Suprapubic skin (tissue), 4 donors: ENCODE measurements at regions not wholly inside any gene's neighbourhood (a gene's known extent, or its start where the extent isn't known, plus 50 kb on each side); places are given as distances from the start of the nearest gene placed in this dataset.

Source experiments
- DNase-seq, 2 donors: peaks; one replicate each; pipeline ENCODE4 v3.0.0-alpha.2; 2019; ENCODE audit warnings: low spot score in 2 of 2
- H3K27ac ChIP-seq: fragments of 200-600 bp; sonication (generic); one replicate; pipeline ENCODE4 v1.5.1; 2019
- H3K27me3 ChIP-seq: fragments of 200-600 bp; sonication (generic); one replicate; pipeline ENCODE4 v1.5.1; 2019
- H3K36me3 ChIP-seq: fragments of 200-600 bp; sonication (generic); one replicate; pipeline ENCODE4 v1.5.1; 2019
- H3K4me1 ChIP-seq: fragments of 200-600 bp; sonication (generic); one replicate; pipeline ENCODE4 v1.5.1; 2019
- H3K4me3 ChIP-seq: fragments of 200-600 bp; sonication (generic); one replicate; pipeline ENCODE4 v1.5.1; 2019; ENCODE audit warnings: mild to moderate bottlenecking
- H3K9me3 ChIP-seq: fragments of 200-600 bp; sonication (generic); one replicate; pipeline ENCODE4 v1.5.1; 2019
- CTCF ChIP-seq, 2 donors: fragments of 200-600 bp in 1 of 2; fragments of 450-650 bp in 1 of 2; sonication (generic) in 1 of 2; IDR thresholded peaks; one replicate each; pipeline ENCODE4 v1.5.1; 2016 to 2019; ENCODE audit warnings: antibody characterized with exemption in 2 of 2, mild to moderate bottlenecking in 1 of 2, moderate library complexity in 1 of 2
- EP300 ChIP-seq: sonication (generic); formaldehyde crosslinking; IDR thresholded peaks from one replicate; pipeline ENCODE4 v1.6.1; 2017; ENCODE audit warnings: antibody characterized with exemption
- POLR2A ChIP-seq, 2 donors: fragments of 450-650 bp; IDR thresholded peaks; one replicate each; pipeline ENCODE4 v1.6.1; 2017; ENCODE audit warnings: antibody characterized with exemption in 2 of 2, mild to moderate bottlenecking in 2 of 2, moderate library complexity in 2 of 2
- POLR2AphosphoS5 ChIP-seq, 3 donors: sonication (generic); formaldehyde crosslinking; IDR thresholded peaks; one replicate each; pipeline ENCODE4 v1.6.1; 2017; ENCODE audit warnings: antibody characterized with exemption in 3 of 3
- WGBS: methylation state at CpG from one replicate; pipeline ENCODE4 v1.1.5; 2018; 5-methylcytosine and 5-hydroxymethylcytosine counted together

DNA sequence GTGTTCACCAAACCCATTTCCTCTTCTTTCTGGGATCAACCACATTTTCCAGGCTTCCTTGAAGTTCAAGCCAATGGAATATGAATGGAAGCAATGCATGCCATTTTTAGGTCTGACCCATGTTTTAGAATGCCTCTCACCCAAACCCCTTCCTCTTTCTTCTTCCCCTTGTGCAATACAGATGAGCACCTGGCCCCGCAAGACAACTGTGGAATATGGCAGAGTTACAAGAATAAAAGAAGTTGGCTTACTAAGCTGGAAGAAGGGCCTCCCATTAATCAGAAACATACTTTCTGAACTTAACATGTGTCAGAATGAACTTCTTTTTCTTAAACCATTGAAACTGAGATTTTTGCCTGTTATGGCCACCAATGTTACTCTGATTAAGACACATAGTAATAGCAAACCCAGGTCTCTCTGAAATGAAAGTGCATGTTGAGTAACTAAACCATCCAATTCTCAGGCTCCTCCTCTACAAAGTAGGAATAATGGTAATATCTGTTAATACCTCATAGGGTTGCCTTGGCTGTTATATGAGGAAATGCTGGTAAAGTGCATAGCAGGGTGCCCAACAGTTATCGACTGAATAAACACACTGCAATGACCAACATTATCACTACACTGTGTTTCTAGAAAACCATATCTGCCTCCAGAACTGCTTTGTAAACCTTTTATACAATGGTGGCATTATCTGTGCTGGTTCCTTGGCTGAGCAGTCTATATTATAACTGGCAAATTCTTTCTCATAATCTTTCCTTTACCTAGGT, 382.2 kb upstream of the NRP1 start:
- DNase-seq = no peak
- TF ChIP-seq POLR2AphosphoS5 (IDR thresholded peaks at IDR 0.05) (no peak), POLR2A (IDR thresholded peaks at IDR 0.05) (no peak), CTCF (IDR thresholded peaks at IDR 0.05) (no peak), EP300 (no peak)
- H3K4me1 ChIP-seq = peaks cover 5% of the 10 kb centered on the region
- no peaks in the 10 kb centered on the region for H3K36me3 ChIP-seq
- no peak overlapping the region for H3K27ac ChIP-seq
- no peaks in the 10 kb centered on the region for H3K9me3 ChIP-seq
- WGBS = 68% methylated on average over 2 of the region's 2 CpGs
- H3K4me3 ChIP-seq = no peak overlapping the region
- no peaks in the 10 kb centered on the region for H3K27me3 ChIP-seq

DNA sequence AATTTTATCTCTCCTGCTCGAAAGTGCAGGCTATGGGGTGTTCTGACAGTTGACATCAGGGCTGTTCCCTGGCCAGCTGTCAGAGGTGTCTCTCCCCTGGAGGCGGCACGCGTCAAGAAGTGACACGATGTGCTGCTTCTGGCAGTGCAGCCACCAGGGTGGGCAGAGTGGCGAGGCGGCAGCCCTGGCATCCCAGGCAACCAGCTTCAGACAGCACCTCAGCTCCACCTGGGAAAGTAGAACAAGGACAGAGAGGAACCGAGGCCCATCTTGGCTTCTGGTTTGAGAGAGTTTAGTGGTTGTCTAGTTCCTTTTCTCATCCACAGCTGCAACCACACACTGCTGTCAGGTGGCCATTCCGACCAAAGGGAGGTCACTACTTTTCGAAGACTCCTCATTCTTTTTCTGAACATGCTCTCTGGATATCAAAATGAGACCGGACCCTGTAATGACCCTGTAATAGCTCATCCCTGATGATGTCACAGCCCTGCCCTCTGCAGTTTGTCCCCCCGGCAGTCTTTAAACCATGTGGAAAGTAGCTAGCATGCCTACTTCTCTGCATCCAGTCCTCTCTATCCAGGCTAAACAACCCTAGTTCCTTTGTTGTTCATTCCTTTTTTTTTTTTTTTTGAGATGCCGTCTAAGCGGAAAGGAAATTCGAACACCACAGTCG, 381.0 kb upstream of the NRP1 start:
- no peak overlapping the region for H3K4me3 ChIP-seq
- H3K27ac ChIP-seq = no peak overlapping the region
- no peaks in the 10 kb centered on the region for H3K9me3 ChIP-seq
- TF ChIP-seq CTCF (IDR thresholded peaks at IDR 0.05) (no peak), EP300 (no peak), POLR2A (IDR thresholded peaks at IDR 0.05) (no peak), POLR2AphosphoS5 (IDR thresholded peaks at IDR 0.05) (no peak)
- no peaks in the 10 kb centered on the region for H3K36me3 ChIP-seq
- no peak for DNase-seq
- H3K4me1 ChIP-seq = peaks cover 5% of the 10 kb centered on the region
- no peaks in the 10 kb centered on the region for H3K27me3 ChIP-seq
- 66% methylated on average over 16 of the region's 16 CpGs for WGBS

GRCh38 chr10:33712825-33713224, 378.4 kb upstream of the NRP1 start:
- no peak for DNase-seq
- TF ChIP-seq POLR2AphosphoS5 (IDR thresholded peaks at IDR 0.05) = no peak
- no peak for TF ChIP-seq CTCF (IDR thresholded peaks at IDR 0.05)
- TF ChIP-seq EP300 = no peak
- no peak for TF ChIP-seq POLR2A (IDR thresholded peaks at IDR 0.05)
- Histone ChIP-seq H3K9me3 (no peaks in the 10 kb centered on the region), H3K4me3 (no peak overlapping the region), H3K27me3 (no peaks in the 10 kb centered on the region), H3K4me1 (peaks cover 5% of the 10 kb centered on the region), H3K36me3 (no peaks in the 10 kb centered on the region), H3K27ac (no peak overlapping the region)
- WGBS = 92% methylated on average over 6 of the region's 7 CpGs

DNA sequence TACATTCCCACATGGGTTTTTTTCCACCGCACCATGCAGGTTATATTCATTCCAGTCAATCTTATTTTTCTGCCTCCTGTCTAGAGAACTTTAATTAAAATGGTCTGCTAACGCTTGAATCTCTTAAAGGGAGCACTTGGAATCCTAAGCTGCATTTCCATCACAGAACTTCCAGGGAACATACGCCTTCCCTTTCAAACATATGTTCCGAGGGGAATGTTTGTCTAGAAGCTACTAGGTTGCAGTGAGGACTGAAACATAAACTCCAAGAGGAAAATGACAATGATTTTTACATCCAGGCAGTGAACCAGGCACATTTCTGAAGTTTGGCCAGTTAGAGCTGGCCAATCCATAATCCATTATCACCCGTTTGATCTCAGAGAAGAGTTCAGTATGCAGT, 375.5 kb upstream of the NRP1 start:
- H3K9me3 ChIP-seq = no peaks in the 10 kb centered on the region
- no peaks in the 10 kb centered on the region for H3K27me3 ChIP-seq
- H3K4me3 ChIP-seq = no peak overlapping the region
- peaks cover 13% of the 10 kb centered on the region for H3K4me1 ChIP-seq
- DNase-seq = no peak
- no peak overlapping the region for H3K27ac ChIP-seq
- H3K36me3 ChIP-seq = no peaks in the 10 kb centered on the region
- TF ChIP-seq CTCF (IDR thresholded peaks at IDR 0.05) (no peak), POLR2AphosphoS5 (IDR thresholded peaks at IDR 0.05) (no peak), EP300 (no peak), POLR2A (IDR thresholded peaks at IDR 0.05) (no peak)
- 92% methylated on average over 5 of the region's 5 CpGs for WGBS

DNA sequence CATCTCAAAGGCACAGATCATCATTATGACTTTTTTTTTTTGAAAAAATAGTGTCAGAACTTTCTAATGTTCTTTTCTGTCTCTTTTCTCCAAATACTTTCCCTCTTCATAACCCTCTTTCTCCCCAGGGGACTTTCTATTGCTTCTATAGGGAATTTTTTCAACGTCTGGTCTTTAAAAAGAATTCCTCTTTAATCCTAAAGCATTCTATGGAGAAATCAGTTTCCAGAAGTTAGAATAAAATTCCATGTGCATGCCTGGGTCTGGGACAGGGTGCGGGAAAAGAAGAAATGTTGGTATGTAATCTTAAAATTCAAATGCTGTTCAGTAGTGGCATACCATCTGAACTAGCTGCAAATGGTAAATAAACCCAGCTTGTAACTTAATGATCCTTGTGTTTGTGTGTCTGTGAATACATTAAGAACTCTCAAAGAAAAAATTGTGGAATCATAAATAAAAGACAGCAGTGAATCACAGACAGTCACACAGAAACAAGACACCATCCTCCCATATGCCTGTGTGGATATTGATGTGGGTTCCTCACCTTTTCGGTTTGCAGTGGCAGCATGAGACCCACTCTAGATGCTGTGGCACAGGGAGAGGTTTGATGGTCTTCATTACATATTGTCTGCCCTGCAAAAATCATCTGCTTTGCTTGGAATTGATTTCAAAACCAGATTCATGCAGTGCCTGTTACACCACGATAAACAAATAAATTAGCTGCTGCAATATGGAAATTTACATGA, 374.7 kb upstream of the NRP1 start:
- no peaks in the 10 kb centered on the region for H3K36me3 ChIP-seq
- peaks cover 18% of the 10 kb centered on the region for H3K4me1 ChIP-seq
- H3K27me3 ChIP-seq = no peaks in the 10 kb centered on the region
- WGBS = 82% methylated on average over 4 of the region's 4 CpGs
- no peak overlapping the region for H3K4me3 ChIP-seq
- TF ChIP-seq POLR2A (IDR thresholded peaks at IDR 0.05) (no peak), POLR2AphosphoS5 (IDR thresholded peaks at IDR 0.05) (no peak)
- no peak overlapping the region for H3K27ac ChIP-seq
- no peaks in the 10 kb centered on the region for H3K9me3 ChIP-seq
- DNase-seq = no peak
